ENCODE measurements at regions not wholly inside any gene's neighbourhood (a gene's known extent, or its start where the extent isn't known, plus 50 kb on each side); places are given as distances from the start of the nearest gene placed in this dataset.

- Histone ChIP-seq H3K27ac (replicated peaks) (no peak overlapping the region), H3K4me3 (replicated peaks; ENCODE audit: insufficient read depth, low read length) (no peak overlapping the region), H3K27me3 (ENCODE audit: insufficient read depth, poor library complexity, severe bottlenecking) (no peaks in the 10 kb centered on the region)
- DNase-seq (ENCODE audit: low read depth in 1 of 2, low spot score in 1 of 2), result no peak
- no peak for TF ChIP-seq GABPA (IDR thresholded peaks at IDR 0.05; ENCODE audit: low read depth)
- no peak for TF ChIP-seq POLR2AphosphoS5 (IDR thresholded peaks at IDR 0.05; ENCODE audit: low read depth)
- TF ChIP-seq CTCF (IDR thresholded peaks at IDR 0.05; ENCODE audit: insufficient read depth, low read length), result no peak
- TF ChIP-seq SPI1 (IDR thresholded peaks at IDR 0.05; ENCODE audit: borderline replicate concordance, low read depth), result no peak
- TF ChIP-seq REST (IDR thresholded peaks at IDR 0.05; ENCODE audit: insufficient replicate concordance, low read depth), result no peak
These were observed 90.6 kb downstream of the PSMB1 start for GRCh38 chr6:170462366-170463020.

- no peak for TF ChIP-seq CTCF (IDR thresholded peaks at IDR 0.05; ENCODE audit: insufficient read depth, low read length)
- no peak for DNase-seq (ENCODE audit: low read depth in 1 of 2, low spot score in 1 of 2)
- Histone ChIP-seq H3K4me3 (replicated peaks; ENCODE audit: insufficient read depth, low read length) (no peak overlapping the region), H3K27me3 (ENCODE audit: insufficient read depth, poor library complexity, severe bottlenecking) (no peaks in the 10 kb centered on the region), H3K27ac (replicated peaks) (no peak overlapping the region)
These were observed 91.3 kb downstream of the PSMB1 start for GRCh38 chr6:170461556-170462365.

- H3K4me3 ChIP-seq (replicated peaks; ENCODE audit: insufficient read depth, low read length), result no peak overlapping the region
These were observed 92.0 kb downstream of the PSMB1 start for GRCh38 chr6:170461111-170461510.

More at GRCh38 chr6:170461111-170461510, 92.0 kb downstream of the PSMB1 start:
- H3K27me3 ChIP-seq (ENCODE audit: insufficient read depth, poor library complexity, severe bottlenecking), result no peaks in the 10 kb centered on the region
- no peak overlapping the region for H3K27ac ChIP-seq (replicated peaks)
- TF ChIP-seq POLR2AphosphoS5 (IDR thresholded peaks at IDR 0.05; ENCODE audit: low read depth) (no peak), CTCF (IDR thresholded peaks at IDR 0.05; ENCODE audit: insufficient read depth, low read length) (no peak), REST (IDR thresholded peaks at IDR 0.05; ENCODE audit: insufficient replicate concordance, low read depth) (no peak), GABPA (IDR thresholded peaks at IDR 0.05; ENCODE audit: low read depth) (no peak), SPI1 (IDR thresholded peaks at IDR 0.05; ENCODE audit: borderline replicate concordance, low read depth) (no peak)
- no peak for DNase-seq (ENCODE audit: low read depth in 1 of 2, low spot score in 1 of 2)

All from HL-60 (cell line).